HG03066 (cell line): ENCODE measurements at regions not wholly inside any gene's neighbourhood (a gene's known extent, or its start where the extent isn't known, plus 50 kb on each side); places are given as distances from the start of the nearest gene placed in this dataset.
"Not testable (repeated sequence)": the region's sequence is repeated elsewhere in the genome, so short reads cannot be mapped to it uniquely, and the experiment has no call there.

Experiments
- ATAC-seq: cut with Tn5 transposase; IDR thresholded peaks from one replicate; pipeline ENCODE4 v1.9.1; 2021; ENCODE audit warnings: low read depth; ENCODE audit not compliant: unreplicated experiment

DNA sequence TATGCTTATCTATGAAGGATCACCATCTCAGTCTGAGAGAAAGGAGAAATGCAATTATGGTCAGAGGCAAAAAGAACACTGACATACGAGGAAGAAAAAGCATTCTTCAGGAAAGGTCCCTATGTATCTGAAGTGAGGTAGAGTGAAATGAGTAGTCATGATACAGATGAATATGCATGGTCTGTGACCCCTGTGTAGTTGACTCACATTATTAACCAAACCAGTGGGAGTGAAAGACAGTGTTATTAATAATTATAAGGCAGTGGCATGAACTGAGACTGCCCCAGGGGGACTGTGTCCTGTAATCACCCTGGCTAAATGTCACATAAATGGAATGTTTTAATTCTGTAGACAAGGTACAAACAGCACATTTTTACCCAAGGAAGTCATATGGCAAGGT lies 1320.2 kb upstream of the PCDH9 start:
- no peak for ATAC-seq

DNA sequence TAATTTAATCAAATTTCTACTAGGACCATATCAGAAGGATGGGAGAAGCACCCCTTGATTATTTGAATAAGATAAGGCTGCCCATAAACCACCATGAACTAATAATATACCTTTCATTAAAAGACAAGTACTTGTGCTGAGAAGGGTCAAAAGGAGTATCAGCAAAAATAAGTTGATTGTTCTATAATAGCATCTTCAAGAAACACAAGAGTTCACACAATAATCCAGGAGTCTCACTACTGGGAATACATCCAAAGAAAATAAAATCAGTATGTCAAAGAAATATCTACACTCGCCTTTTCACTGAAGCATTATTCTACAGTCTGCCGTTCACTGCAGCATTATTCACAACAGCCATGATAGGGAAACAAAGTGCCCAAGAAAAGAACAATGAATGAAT lies 1310.1 kb upstream of the PCDH9 start:
- ATAC-seq, result no peak

DNA sequence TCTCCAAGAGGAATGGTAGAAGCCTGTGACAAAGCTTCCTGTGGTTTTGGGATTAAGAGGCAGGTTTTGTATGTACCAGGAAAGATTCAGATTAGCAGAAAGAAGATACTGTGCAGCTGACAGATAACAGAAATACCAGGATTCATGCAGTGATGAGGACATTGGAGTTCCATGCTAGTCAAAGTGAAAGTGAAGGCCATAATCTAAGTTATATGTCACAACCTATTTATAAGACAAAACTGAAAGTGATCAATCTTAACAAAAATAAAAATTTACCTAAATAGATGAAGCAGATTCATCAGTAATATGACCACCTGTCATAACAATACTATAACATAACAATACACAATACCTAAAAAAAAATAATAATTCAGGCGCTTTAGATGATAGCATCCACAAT lies 1305.2 kb upstream of the PCDH9 start:
- ATAC-seq, result no peak

DNA sequence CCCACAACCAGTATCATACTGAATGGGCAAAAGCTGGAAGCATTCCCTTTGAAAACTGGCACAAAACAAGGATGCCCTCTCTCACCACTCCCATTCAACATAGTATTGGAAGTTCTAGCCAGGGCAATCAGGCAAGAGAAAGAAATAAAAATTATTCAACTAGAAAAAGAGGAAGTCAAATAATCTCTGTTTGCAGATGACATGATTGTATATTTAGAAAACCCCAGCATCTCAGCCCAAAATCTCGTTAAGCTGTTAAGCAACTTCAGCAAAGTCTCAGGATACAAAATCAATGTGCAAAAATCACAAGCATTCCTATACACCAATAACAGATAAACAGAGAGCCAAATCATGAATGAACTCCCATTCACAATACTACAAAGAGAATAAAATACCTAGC lies 1297.0 kb upstream of the PCDH9 start:
- not testable (repeated sequence) for ATAC-seq

DNA sequence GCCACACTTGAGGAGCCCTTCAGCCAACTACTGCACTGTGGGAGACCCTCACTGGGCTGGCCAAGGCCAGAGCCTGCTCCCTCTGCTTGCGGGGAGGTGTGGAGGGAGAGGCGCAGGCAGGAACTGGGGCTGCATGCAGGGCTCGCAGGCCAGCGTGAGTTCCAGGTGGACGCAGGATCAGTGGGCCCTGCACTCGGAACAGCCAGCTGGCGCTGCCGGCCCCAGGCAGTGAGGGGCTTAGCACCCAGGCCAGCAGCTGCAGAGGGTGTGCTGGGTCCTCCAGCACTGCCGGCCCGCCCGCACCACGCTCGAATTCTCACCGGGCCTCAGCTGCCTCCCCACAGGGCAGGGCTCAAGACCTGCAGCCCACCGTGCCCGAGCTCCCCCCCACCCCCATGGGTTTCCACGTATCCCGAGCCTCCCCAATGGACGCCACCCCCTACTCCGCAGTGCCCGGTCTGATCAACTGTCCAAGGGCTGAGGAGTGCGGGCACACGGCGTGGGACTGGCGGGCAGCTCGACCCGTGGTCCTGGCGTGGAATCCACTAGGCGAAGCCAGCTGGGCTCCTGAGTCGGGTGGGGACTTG lies 1293.8 kb upstream of the PCDH9 start:
- no peak for ATAC-seq

DNA sequence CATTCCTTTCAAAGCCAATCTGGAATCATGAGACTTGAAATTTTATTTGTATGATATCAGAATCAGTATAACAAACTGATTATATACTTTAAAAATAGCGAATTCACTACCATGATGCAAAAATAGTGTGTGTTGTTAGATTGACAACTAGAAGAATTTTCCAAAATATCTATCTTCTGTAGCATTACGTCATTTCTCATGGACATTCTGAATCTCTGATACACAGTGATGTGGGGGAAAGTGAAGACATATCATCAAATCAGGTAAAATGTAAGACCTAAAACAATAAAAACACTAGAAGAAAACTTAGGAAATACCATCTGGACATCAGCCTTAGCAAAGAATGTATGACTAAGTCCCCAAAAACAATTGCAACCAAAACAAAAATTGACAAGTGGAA lies 1292.0 kb upstream of the PCDH9 start:
- no peak for ATAC-seq

DNA sequence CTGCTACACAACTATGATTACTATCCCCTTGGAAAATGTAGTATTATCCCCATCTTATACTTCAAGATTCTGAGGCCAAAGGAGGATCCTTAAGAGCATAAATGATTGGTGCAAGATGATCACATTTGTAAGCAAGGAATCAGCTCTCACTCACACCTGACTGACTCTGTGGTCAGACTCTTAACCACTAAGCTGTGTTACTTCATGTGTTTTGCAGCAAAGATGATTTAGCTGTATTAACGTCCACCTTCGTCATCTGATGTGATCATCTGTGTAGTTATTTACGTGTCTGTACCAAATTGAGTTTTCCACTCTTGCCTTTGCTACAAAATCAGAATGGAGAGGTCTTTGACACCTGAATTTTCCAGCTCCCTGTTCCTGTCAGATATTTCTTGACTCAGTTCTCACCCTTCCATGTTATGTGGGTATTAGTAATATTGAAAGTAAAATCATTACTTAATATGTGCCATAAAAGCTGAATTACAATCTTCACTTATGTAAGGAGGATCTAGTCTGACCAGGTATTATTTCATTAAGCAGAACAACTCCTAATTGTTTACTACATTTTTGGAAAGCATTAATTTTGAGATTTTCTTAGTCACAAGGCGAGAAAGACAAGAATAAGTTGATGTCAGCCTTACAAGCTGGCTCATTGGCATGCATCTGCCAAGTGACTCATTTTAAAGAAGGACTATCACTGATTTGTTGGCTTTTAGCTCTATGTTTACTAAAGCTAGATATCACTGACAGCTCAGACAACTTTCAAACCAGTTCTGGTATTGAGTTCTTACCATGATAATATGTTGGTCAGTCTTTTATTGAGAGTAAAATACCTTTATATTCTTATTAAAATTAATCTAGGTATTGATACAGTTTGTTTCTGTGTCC lies 1279.8 kb upstream of the PCDH9 start:
- ATAC-seq, result no peak

DNA sequence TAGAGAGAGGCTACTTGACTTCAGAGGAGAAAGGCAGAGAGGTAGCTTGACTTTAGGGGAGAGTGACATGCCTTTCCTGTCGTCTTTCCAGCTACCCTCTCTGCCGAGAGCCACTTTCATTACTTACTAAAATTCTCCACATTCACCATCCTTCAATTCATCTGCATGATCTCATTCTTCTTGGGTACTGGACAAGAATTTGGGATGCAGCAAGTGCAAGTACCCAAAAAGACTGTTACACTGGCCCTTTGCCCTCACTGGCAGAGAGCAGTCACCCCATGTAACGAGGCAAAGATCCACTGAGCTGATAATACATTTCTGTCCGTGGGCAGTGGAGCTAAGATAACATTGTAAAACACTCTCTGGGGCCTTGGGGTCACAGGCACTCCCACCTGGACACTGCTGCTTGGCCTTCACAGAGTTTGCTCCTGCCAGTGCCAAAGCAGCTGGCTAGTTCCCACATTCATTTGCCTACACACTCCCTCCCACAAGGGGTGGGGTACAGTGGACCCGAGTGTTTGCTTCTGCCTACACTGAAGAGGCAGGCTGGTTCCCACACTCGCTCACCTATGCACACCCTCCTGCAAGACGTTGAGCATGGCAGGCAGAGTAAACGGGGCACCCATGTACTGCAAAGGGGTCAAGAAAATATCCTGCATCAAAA lies 1276.9 kb upstream of the PCDH9 start:
- ATAC-seq, result no peak

DNA sequence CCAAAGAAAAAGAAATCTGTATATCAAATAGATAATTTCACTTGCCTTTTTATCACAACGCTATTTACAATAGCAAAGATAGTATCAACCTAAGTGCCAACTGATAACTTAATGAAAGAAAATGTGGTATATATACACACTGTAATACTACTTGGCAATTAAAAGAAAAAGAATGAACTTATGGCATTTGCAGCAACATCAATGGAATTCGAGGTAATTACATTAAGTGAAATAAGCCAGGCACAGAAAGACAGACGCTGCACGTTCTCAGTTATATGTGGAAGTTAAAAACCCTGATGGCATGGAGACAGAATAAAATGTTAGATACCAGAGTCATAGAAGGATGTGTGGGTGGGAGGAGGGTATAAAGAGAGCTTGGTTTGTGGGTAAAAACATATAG lies 1260.5 kb upstream of the PCDH9 start:
- ATAC-seq, result no peak

DNA sequence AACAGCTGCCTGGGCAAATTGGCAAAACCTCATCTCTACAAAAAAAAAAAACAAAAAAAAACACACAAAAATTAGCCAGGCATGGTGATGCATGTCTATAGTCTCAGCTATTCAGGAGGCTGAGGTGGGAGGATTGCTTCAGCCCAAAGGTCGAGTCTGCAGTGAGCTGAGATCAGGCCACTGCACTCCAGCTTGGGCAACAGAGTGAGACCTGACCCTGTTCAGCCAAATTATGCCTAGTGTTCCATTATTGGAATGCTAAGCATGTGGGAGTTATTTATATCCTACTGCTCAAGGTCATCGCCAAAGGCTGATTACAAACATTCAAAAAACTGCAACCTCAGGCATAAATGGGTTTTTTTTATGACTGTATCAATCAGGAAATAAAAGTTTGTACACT lies 1251.0 kb upstream of the PCDH9 start:
- ATAC-seq, result no peak

DNA sequence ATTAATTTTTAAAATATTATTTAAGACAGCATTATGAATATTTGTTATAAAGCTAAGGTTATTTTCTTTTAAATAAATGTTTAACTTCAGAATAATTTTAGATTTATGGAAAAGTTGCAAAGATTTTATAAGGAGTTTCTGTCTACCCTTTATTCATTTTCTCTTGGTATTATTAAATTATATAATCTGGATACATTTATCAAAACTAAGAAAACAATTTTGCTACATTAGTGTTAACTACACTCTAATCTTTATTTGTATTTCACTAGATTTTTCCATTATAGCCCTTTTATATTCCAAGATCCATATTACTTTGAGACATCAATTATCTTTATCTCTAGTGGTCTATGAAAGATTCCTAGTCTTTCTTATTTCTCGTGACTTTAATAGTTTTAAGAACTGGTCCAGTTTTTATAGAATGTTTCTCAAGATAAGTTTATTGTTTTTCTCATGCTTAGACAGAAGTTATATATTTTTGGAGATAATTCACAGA lies 1243.7 kb upstream of the PCDH9 start:
- ATAC-seq, result no peak

DNA sequence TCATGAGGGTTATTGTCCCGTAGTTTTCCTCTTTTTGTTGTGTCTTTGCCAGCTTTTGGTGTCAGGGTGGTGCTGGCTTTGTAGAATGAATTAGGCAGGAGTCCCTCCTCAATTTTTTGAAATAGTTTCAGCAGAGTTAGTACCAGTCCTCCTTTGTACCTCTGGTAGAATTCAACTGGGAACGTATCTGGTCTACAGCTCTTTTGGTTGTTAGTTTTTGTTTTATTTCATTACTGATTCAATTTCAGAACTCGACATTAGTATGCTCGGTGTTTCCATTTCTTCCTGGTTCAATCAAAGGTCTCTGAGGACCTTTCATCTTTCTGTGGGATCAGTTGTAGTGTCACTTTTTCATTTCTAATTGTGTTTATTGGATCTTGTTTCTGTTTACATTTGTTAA lies 1237.0 kb upstream of the PCDH9 start:
- ATAC-seq, result no peak

DNA sequence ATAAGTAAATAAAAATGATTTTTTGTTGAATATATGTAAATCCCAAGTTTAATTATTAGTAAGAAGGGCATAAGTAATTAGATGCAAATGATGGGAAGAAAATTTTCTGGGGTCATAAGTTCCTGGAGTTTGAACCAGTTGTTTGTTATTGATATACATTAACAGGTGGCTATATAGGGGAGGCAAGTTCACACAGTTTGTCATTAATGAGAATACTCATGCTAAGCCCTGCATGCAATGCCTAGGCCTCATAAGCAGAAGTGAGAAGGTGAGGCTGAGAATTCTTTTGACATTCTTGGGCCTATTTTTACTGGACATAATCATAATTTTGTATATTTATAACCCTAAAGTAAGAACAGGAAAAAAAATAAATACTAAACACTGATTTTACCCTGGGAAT lies 1210.7 kb upstream of the PCDH9 start:
- ATAC-seq, result no peak

DNA sequence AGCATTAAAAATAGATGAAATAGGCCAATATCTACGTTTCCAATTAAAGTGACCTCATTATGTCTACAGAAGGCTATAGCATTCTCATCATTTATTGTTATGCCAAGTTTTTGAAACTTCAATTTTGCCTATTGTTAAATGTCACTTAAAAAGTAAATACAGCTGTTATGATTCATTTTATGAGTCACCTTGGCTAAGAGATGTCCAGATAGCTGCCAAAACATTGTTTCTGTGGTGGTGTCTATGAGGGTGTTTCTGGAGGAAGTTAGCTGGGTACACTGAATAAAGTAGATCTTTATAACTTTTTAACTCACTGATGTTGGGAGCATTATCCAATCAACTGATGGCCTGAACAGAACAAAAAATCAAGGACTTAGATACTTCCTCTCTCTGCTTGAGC lies 1209.7 kb upstream of the PCDH9 start:
- no peak for ATAC-seq

DNA sequence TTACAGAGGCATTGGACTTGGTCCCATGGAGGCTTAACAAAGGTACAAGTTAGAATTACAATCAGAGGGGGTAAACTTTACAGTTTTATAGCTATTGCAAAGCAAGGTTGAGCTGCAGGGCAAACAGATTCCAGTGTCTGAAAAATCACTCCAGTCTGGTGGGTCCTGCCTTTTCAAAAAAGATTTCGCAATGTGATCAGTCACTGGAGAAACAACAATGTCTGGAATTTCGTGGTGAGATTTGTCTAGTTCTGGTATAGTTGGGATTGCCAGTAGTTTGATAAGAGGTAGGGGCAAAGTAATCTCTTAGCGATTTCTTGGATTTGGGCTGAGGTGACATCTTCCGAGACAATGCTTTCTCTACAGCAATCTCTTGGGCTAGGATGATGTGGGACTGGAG lies 1198.2 kb upstream of the PCDH9 start:
- no peak for ATAC-seq

DNA sequence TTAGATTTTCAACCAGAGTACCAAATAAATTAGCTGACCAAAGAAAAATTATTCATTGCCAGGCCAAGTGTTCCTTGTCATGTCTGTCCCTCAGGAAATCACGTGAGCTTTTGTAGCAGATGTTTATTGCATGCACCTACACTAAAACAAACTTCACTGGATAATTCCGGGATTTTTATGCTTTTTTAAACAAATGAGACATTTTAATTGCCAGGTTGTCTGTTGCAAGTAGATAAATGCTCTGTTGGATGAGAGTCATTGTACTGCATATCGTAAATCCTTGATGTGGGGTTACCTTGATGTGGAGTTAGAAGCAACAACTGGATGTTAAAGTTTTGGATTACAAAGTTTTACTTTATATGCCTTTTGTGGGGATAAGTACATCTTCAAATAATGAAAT lies 1187.7 kb upstream of the PCDH9 start:
- ATAC-seq, result no peak

DNA sequence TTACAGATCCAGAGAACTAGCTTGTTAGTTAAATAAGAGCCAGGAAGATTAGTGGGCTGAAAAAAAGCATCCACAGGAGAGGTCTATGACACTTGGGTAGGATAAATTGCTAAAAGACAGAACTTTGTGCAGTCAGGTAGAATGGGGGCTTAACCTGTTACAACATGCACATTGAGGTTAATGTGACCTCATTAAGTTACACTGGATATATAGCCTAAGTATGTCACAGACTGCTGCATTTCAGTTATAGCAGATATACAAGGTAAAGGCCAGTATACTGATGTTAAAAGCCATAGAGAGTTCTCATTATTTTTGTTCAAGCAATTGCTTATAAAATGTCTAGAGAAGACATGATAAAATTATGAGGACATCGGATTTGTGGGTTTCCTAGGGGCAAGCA lies 1179.9 kb upstream of the PCDH9 start:
- ATAC-seq, result no peak

DNA sequence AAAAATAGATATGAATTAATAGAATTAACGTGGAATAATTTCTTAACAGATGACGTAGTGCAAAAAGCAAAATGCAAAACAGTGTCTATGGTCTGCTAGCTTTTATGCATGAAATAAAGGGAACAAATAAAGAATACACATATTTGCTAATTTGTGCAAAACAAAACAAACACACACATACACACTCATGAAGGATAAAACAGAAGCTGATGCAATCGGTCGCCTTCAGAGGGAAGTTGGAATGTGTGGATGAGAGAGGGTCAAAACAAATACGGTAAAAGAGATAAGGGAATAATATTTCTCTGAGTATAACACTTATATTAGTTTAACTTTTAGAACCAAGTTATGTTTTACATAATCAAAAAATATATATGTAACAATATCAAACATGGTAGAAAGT lies 1160.9 kb upstream of the PCDH9 start:
- no peak for ATAC-seq

DNA sequence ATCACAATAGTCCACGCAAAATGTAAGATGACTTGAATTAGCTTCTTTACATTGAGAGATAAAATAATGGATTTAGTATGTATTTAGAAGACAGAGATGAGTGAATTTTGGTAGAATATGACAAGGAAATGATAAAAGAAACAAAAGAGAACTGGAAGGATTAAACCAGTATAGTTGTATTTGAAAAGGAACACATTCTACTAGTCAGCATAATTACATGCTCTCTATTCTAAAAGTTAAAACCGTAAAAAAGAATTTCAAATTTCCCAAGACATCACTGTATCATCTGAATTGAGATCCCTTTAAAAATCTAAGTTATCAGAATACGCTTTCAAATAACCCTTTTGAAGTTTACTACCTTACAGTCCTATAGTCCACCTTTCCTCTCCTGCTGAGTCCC lies 1156.7 kb upstream of the PCDH9 start:
- no peak for ATAC-seq

DNA sequence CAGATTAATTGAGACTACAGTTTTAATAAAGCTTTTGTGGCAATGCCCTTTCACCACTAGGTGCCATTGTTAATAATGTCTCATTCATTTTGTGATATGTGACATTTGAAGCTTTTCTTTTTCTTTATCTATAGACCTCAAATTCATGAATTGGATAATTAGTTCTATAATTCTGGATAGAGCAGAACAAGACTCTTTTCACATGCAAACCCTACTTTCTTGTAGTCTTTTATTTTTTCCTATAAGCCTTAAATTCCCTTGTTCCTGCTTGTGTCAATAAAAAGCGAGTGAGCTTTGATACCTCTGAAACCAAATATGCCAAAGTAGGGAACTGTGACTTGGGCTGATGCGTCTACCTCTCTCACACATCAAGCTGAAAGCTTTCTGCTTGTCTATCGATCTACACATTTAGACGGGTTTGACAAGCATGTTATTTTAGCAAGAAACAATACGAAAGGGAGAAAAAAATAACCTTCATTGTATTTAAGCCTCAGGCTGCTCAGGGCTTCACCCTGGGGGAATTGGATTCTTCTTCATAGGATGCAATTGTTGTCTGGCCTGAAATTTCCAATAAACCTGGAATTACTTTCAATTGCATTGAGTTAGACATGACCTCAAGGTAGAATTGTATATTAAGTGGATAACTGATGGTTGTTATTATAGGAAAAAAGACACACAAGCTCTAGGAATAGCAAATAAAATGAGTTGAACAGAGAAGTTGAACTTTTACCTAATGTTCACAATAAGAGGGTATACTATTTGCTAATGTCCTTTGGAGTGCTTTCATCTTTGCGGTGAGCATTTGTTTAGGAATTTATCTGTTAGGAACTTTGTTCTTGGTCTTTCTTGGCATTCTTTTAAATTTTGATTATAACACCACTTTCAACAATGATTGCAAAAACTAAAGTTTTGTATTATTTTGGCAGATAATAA lies 1150.2 kb upstream of the PCDH9 start:
- no peak for ATAC-seq

DNA sequence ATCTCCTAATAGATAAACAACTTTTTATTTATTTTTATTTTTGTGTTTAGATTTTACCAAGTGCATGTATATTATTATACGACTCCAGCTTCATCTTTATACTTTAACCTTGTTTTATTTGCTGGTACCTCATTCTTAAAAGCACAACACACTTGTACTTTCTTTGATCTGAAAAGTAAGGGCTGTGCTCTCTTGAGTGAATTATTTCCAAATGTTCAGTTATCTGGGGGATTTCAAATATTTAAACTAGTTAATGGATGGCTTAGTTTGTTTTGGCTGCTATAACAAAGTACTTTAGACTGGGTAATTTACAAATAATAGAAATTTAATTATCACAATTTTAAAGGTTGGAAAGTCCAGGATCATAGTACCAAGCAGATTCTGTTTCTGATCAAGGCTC lies 1148.2 kb upstream of the PCDH9 start:
- ATAC-seq, result no peak
